ENCODE measurements at regions not wholly inside any gene's neighbourhood (a gene's known extent, or its start where the extent isn't known, plus 50 kb on each side); places are given as distances from the start of the nearest gene placed in this dataset.

GRCh38 chr2:107698861-107699260 lies 127.8 kb upstream of the RGPD4 start:
- Histone ChIP-seq H3K27me3 (no peaks in the 10 kb centered on the region), H3K9me3 (no peaks in the 10 kb centered on the region), H3K36me3 (no peaks in the 10 kb centered on the region), H3K4me1 (no peaks in the 10 kb centered on the region), H3K27ac (no peak overlapping the region), H3K4me3 (no peak overlapping the region)
- WGBS, 5 donors, result 54 to 81% (median 76%) methylated on average over 3 of the region's 3 CpGs
- TF ChIP-seq POLR2AphosphoS5 (IDR thresholded peaks at IDR 0.05) (no peak), POLR2A (IDR thresholded peaks at IDR 0.05) (no peak), EP300 (IDR thresholded peaks at IDR 0.05) (no peak), CTCF (IDR thresholded peaks at IDR 0.05) (no peak)
- intact Hi-C loops (cut with DNase I; ENCODE audit: low total_unique reads), result no loop called here
- no peak for DNase-seq

- Histone ChIP-seq H3K27ac (no peak overlapping the region), H3K4me3 (no peak overlapping the region), H3K36me3 (no peaks in the 10 kb centered on the region), H3K27me3 (no peaks in the 10 kb centered on the region), H3K4me1 (no peaks in the 10 kb centered on the region), H3K9me3 (no peaks in the 10 kb centered on the region)
- no peak for DNase-seq
- intact Hi-C loops (cut with DNase I; ENCODE audit: low total_unique reads), result no loop called here
- WGBS, 5 donors, result 67 to 81% (median 79%) methylated on average over 1 of the region's 1 CpG
- TF ChIP-seq POLR2A (IDR thresholded peaks at IDR 0.05) (no peak), POLR2AphosphoS5 (IDR thresholded peaks at IDR 0.05) (no peak), CTCF (IDR thresholded peaks at IDR 0.05) (no peak), EP300 (IDR thresholded peaks at IDR 0.05) (no peak)
Measured at GRCh38 chr2:107700073-107700472, 126.6 kb upstream of the RGPD4 start.

- no peaks in the 10 kb centered on the region for H3K27me3 ChIP-seq
- H3K36me3 ChIP-seq, result no peaks in the 10 kb centered on the region
- H3K9me3 ChIP-seq, result no peaks in the 10 kb centered on the region
- no peak for DNase-seq
- TF ChIP-seq POLR2AphosphoS5 (IDR thresholded peaks at IDR 0.05), result no peak
- peaks cover 0 to 6% (median 0%) of the 10 kb centered on the region in 4 donors for H3K4me1 ChIP-seq
- H3K4me3 ChIP-seq, result no peak overlapping the region
- H3K27ac ChIP-seq, result no peak overlapping the region
- intact Hi-C loops (cut with DNase I; ENCODE audit: low total_unique reads), result no loop called here
- 50 to 70% (median 63%) methylated on average over 3 of the region's 3 CpGs for WGBS, 5 donors
Measured at GRCh38 chr2:107711941-107712340, 114.8 kb upstream of the RGPD4 start.

- WGBS, 5 donors, result 22 to 42% (median 40%) methylated on average over 6 of the region's 6 CpGs
- peak in 1 of 2 donors; percentile 13 for DNase-seq
- peak overlapping the region in 3 of 4 donors; percentile 7 to 22 (median 11) for H3K4me3 ChIP-seq
Measured at GRCh38 chr2:107712857-107713256, 113.8 kb upstream of the RGPD4 start.

More at GRCh38 chr2:107712857-107713256, 113.8 kb upstream of the RGPD4 start:
- Histone ChIP-seq H3K4me1 (peaks cover 0 to 6% (median 0%) of the 10 kb centered on the region in 4 donors), H3K27me3 (no peaks in the 10 kb centered on the region), H3K36me3 (no peaks in the 10 kb centered on the region), H3K27ac (no peak overlapping the region), H3K9me3 (no peaks in the 10 kb centered on the region)
- no peak for TF ChIP-seq EP300 (IDR thresholded peaks at IDR 0.05)
- TF ChIP-seq POLR2A (IDR thresholded peaks at IDR 0.05), result no peak
- no peak for TF ChIP-seq POLR2AphosphoS5 (IDR thresholded peaks at IDR 0.05)
- no peak for TF ChIP-seq CTCF (IDR thresholded peaks at IDR 0.05)
- intact Hi-C loops (cut with DNase I; ENCODE audit: low total_unique reads), result no loop called here

Measured in stomach (tissue), 8 donors.